ENCODE measurements at regions not wholly inside any gene's neighbourhood (a gene's known extent, or its start where the extent isn't known, plus 50 kb on each side); places are given as distances from the start of the nearest gene placed in this dataset.
"Not testable (repeated sequence)": the region's sequence is repeated elsewhere in the genome, so short reads cannot be mapped to it uniquely, and the experiment has no call there.

DNA sequence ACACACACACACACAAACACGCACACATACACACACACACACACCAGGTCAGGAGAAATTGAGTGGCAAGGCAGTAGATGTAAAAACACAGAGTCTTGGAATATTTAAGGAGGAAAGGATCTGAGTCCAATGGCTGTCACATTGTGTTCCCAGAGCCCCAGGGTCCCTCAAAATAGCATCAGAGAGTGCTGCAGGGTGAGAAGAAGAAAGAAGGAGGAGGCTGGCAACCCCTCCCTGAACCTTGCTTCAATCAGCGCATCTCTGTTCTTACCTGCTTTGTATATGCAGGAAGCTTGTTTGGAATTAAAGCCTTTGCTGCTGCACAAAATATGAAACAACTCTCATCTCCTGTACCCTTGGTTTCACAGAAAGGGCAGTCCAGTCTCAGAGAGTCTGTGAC lies 406.5 kb downstream of the MIAT start:
- no peak for DNase-seq (ENCODE audit: low spot score)

DNA sequence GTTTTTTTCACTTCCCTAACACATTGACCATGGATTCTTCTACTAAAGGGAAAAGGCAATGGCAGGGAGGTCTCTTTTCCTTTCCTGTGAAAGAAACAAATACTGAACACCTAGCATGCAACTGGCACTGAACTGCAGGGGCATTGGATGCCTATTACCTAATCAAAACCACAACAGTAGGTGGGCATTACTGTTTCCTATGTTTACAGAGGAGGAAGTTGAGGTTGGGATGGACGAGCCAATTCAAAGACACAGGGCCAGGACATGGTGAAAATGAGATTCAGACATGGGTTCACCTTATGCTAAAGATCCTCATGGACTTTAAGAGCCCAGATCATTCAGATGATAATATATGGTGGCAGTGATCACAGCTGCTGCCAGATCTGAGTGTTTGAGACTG lies 407.0 kb downstream of the MIAT start:
- DNase-seq (ENCODE audit: low spot score), result no peak

DNA sequence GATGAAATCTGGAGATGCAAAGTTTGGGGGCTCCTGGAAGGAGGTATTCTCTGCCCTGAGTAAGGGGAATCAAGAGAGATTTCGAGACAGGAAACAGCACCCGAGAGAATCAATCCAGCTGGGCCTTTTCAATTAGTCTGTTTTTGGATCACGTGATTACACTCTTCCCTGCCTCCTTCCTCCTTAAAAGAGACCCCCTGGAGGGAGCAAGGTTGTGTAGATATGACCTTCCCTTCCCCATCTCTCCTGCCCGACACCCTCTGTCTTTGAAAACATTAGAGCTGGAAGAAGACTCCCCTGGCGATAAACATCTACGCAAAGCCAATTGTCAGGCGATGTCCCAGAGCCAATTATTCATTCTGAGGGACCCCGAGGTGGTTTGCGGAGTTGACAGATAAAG lies 407.9 kb downstream of the MIAT start:
- no peak for DNase-seq (ENCODE audit: low spot score)

DNA sequence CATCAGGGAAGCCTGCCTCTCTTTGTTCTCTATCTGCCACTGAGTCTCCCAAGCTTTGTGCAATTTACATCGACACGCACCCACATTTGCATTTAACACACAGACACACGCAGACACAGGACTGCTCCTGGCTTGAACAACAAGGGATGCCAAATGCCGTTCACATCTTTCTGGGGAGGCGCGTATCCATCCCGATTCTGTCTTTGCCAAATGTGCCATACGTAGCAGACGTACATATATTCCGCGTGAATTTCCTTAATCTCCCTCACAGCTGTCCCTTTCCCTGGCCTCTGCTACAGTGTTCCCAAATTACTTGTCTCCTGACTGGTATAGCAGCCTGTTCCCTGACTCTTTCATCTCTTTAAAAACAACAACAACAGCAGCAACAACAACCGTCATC lies 409.5 kb downstream of the MIAT start:
- DNase-seq (ENCODE audit: low spot score), result no peak

DNA sequence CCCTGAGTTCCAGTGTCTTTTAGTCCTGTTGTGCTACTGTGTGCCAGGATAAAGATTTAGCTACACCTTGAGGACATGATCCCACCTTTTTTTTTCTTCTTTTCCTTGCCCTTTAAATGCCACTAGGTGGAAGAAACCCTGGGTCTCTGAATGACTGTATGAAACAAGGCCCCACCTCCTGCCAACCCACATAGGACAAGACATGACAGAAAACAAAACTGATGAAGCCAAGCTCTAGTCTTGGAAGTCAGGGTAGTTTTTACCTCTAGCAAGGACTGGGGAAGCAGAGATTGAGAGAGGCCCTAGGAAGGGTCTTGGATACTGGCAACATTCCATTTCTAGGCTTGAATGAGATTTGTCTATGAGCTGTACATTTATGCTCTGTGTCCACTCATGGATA lies 410.7 kb downstream of the MIAT start:
- no peak for DNase-seq (ENCODE audit: low spot score)

DNA sequence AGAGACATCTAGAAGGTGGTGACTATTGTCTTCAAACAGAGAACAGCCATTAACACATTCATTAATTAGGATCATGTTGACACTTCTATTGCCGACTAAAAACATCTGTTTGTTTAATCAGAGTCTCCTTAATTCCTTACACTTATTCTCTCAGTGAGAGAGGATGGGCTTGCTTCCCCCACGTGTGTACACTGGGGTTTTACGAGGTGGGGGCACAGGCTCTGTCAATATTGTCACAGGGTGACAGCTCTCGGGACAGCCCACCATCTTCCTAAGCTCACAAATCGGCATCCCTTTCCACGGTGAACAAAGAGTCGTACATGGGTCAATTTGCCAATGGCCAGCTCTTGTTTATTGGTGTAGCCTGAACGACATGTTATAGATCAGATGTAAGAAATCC lies 413.2 kb downstream of the MIAT start:
- no peak for DNase-seq (ENCODE audit: low spot score)

DNA sequence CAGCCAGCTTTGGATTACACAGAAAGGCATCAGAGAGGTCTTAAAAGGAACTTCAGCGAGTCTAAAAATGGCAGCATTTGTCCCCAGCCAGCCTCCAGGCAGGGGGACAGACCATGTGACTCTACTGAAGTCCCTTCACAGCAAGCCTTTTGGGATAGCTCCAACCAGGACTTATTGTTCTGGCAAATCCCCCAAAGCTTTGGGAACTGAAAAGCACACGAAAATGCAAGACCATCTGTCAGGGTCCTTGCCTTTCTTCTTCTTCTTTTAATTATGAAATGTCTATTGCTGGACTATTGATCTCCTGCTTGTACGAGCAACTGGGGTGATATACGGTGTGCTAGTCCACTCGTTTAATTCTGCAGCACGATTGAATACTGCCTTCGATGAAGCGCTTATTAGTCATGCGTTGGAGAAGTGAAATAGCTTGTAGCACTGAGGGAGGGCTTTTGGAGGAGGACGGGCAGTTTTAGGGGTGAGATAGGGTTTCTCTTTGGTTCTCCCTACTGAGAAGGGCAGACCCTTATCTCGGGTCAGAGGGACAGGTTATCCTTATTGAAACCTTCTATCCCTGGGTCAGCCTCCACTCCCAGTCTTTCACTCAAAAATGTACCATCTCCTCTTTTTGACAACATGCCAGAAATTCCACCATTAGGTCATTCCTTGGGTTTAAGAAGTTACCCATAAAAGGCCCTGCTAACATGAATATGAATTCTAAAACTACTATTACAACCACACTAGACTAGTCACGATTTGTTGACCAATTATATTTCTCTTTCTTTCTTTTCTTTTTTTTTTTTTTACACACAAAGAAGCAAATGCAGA lies 416.4 kb downstream of the MIAT start:
- DNase-seq (ENCODE audit: low spot score), result no peak

DNA sequence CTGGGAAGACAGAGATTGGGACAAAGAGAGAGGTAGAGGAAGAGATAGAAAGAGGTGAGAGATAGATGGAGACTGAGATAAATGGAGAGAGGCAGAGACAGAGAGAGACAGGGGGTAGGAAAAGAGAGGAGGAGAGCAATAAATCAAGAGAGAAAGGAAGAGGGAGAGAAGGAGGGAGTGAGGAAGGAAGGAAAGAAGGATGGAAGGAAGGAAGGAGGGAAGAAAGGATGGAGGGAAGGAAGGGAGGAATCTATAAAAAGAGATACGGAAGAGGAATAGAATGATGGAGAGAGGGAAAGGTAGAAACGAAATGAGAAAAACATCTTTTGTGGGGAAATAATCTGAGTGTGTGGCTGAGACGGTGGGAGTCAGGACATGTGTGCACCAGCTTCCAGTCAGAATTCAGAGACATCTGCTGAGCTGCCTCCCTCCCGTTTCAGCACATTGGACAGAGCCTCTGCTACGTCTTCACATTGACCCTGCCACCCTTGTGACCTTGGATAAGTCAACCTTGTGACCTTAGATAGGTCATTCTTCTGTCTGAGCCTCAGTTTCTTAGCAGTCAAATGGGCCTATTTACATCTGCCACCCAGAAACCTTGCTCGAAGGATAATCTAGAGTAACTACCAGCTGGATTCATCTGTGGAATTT lies 417.8 kb downstream of the MIAT start:
- no peak for DNase-seq (ENCODE audit: low spot score)

DNA sequence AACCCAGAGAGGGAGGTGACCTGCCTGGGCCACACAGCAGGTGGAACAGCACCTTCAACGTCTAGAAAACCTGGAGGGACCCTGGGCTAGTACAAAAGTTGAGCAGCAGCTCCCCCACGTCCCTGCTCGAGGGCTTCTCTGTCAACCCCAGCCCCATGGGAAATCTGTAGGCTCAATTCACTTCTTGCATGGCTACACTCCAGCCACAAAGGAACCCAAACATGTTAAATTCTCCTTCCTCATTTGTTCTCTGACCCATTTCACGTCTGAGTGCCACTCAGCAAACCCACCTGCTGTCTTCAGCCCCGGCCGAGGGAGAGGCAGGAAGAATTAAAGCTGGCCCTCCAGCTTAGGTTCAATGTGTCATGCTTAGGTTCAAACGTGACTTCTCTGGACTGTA lies 418.5 kb downstream of the MIAT start:
- no peak for DNase-seq (ENCODE audit: low spot score)

DNA sequence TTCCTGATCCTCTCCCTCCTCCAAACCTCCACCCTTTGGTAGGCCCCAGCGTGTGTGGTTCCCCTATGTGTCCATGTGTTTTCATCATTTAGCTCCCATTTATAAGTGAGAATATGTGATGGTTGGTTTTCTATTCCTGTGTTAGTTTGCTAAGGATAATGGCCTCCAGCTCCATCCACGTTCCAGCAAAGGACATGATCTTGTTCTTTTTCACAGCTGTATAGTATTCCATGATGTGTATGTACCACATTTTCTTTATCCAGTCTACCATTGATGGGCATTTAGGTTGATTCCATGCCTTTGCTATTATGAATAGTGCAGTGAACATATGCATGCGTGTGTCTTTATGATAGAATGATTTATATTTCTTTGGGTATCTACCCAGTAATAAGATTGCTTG lies 420.7 kb downstream of the MIAT start:
- DNase-seq (ENCODE audit: low spot score), result not testable (repeated sequence)

DNA sequence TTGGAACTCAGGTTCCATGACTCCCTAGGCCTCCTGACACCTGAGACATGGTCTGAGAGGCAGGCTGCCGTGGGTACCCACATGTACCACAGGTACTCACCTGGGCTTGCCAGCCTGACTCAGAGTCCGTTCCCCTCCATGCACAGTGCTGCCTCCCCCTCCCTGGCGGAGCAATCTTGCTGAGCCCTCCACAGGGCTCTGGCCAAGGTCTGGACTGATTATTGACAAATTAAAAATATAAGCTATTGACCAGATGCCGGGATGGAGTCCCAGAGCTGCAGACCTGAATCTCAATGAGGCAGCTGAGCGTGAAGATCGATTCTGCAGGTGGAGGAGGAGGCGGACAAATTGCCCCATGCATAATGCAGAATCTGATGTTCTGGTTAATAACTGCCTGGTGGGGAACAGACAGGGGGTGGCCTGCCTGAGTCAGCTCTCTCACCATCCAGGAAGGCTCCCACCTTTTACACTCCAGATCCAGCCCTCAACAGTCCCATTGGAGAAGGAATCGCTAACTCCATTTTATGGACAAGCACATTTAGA lies 422.7 kb downstream of the MIAT start:
- no peak for DNase-seq (ENCODE audit: low spot score)

DNA sequence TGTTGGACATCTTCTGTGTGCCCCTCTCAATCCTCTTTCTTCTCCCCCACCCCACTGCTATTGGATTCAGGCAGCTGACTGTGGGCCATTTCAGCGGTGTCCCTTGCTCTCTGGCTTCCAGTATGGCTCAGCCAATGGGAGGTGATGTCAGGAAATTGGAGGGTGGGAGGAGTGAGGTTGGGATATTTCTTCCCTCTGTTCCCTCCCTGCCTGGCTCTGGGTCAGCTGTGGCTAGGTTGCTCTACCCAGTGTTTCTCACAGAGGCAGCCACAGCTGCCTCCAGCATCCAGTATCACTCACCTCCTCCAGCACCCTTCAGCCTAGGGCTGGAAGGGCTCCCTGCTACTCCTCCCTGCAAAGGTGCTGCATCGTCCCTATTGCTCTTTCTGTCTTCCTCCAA lies 423.5 kb downstream of the MIAT start:
- no peak for DNase-seq (ENCODE audit: low spot score)

DNA sequence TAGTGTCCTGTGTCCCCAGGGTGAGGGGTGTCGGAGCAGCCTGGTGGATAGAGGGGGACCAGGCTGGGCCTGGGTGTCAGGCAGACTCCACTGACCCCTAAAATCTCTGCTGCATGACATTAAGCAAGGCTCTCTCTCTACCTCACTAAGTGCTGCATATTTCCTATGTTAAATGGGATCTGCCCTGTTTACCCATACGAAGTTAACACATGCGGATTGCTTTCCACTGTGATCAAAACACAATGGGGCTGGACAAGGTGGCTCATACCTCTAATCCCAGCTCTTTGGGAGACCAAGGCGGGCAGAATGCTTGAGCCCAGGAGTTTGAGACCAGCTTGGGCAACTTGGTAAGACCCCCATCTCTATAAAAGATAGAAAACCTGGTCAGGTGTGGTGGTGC lies 426.2 kb downstream of the MIAT start:
- no peak for DNase-seq (ENCODE audit: low spot score)

DNA sequence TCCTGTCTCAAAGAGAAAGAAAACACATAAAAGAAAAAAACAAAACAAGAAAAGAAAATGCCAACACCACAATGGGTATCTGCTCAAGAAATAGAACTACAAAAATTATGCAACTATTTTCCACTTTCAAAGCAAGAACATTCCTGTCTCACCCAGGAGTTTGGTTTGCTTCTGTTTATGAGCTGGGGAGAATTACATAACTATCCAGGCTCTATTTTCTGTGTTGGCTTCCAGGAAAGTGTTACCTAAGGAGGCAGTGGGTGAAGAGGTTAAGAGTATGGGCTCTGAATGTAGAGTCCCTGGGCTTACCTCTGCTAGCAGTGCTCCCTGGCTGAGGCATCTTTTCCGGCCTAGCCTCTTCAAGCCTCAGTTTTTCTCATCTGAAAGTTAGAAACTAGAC lies 426.7 kb downstream of the MIAT start:
- DNase-seq (ENCODE audit: low spot score), result no peak

DNA sequence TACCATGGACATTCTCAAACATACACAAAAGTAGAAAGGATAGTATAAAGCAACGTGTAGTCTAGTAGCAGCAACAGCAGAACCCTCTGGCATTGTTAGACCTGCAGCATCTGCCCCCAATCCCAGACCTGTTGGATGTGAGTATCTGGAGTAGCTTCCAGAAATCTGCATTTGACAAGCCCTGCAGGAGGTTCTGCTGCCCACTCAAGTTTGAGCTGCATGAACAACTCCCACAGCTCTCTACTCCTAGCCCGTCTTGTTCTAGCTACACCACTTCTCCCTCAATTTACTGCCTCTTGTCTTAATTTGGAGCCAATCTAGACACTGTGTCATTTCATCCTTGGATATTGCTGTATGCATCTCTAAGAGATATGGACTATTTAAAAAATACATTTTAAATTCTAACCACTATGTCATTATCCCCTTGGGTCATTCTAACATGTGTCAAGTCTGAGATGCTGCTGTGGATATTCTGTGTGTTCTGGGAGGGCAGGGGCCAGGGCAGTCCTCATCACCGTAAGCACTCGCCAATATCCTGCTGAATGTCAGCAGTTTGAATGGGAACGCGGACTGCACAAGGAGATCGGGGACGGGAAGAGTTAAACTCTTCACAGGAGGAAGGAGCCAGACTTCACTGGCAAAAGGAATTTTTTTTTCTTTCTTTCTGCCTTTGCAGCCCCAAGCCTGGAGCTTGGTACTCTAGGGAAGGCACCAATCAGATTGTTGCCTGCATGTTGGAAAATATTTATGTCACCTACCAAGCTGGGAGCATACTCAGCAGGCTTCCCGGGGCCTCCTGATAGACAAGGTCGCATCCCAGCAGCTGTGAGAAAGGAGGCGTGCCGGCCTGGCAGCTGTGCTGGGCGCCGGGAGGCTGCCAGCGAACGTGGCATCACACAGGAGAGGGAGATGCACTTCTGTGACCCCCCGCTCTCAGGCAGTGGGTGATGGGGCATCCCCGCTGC lies 429.0 kb downstream of the MIAT start:
- DNase-seq (ENCODE audit: low spot score), result no peak

DNA sequence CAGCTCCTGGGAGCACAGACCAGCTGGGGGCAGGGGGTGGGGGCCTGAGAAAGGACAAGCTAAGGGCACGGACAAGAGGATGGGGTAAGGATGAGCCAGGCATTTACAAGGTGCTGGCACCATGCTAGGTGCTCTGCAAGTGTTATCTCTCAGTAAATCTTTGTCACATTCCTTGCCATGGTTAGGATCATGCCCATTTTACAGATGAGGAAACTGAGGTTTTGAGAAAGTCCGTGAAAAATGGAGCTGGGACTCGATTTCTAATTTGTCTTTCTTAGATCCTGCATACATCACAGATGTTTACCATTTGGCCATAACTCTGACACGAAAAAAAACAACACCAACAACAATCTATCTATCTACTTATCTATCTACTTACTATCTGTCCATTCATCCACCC lies 429.7 kb downstream of the MIAT start:
- no peak for DNase-seq (ENCODE audit: low spot score)

DNA sequence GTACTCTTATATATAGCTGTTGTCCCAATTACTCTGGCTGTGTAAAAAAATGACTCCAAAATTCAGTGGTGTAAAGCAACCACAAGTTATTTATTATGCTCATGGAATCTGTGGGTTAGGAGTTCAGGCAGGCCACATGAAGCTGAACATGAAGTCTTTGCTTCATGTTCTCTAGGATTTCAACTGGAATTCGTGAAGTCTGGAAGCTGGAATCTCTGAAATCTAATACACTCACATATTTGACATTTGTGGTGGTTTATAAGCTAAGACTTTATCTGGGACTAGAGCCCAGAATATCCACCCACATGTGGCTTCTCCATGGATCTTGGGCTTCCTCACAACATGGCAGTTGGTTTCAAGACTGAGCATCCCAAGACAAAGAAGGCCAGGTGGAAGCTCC lies 430.6 kb downstream of the MIAT start:
- DNase-seq (ENCODE audit: low spot score), result no peak

DNA sequence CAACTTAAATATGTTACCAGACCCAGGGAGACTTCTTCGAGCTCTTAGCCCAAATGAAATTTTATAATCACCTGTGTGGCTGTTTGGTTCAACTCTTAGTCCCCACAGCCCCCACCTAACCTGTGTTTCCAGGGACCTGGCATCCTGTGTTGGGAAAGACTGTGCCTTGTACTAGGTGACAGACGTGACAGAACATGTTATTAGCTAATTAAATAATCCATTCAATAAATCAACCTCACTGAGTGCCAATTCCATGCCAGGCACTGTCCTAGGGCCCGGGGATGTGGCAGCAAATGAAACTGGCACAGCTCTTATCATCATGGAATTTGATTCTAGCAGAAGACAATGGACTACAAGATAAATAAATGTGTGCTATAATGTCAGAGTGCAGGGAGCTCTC lies 431.9 kb downstream of the MIAT start:
- DNase-seq (ENCODE audit: low spot score), result no peak

DNA sequence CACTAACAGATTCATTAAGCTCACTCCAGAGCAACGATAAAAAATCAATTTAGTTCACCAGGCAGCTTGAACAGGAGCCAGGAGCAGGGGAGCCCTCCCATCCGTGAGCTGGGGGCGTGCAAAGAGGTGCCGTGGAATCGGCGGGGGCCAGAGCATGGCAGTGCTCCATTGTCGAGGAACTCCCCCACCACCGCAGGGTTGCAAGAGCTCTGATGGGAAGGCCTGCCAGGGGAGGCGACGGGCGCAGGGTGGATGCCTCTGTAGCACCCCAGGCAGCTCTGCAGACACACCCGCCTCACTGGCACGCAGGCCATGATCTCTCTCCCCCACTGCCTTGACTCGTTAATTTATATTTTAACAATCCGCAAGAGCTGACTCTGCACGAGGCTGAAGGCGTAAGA lies 433.2 kb downstream of the MIAT start:
- no peak for DNase-seq (ENCODE audit: low spot score)

DNA sequence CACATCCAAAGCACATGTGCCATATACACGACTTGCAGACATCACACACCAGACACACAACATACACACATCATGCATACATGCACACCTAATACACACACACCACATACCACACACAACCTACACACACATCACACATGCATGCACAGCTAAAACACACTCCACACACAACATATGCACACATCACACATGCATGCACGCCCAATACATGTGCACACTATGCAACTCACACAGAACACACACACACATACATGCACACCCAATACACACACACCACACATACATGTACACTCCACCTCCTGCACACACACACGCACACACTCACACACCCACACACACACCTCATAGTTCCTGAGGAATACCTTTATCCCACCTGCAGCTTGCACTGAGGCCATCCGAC lies 436.0 kb downstream of the MIAT start:
- DNase-seq (ENCODE audit: low spot score), result no peak

DNA sequence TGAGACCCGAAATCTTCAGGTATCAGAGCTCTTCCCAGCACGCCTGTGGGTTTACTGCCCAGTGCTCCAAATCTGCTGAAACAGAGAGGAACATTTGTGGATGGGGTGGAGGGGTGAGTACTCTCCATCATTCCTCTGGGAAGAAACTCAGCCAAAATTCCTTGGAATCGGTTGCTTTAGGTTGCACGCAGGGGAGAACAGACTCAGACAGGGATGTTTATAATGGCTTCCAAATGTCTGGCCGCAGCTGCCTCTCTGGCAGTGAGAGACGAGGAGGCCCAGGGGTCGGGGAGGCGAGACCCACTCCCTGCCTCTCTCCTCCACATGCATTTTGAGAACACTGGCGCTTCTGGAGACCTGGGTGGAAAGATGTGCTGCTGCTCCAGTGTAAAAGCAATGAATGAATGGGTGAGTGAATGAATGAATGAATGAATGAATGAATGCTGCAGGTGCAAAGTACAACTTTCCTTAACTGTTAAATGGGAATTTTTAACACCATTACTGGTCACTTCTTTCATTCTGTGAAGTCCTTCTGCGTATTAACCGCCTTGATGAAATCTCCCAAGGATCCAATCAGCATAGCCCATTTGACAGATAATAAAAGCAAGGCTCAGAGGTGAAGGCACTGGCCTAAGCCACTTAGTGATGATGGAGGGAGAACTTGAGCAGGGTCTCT lies 437.4 kb downstream of the MIAT start:
- no peak for DNase-seq (ENCODE audit: low spot score)

DNA sequence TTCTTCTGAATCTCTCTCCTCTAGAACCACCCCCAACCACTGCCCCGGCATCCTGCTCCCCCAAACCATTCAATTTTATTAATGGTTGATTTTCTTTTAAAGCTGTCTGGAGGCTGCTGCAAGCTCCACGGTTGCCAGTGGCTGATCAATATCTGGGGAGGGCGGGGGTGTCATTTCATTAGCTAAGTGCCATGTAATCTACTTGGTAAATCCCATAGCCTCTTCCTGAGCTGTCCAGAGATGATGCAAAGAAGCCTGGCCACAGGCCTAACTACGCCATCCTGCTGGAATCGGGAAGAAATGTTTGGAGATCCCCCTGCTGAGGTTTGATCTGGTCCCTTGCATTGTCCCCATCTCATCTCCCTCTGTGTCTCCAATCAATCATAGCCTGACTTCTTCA lies 440.1 kb downstream of the MIAT start:
- DNase-seq (ENCODE audit: low spot score), result no peak
